Transverse colon (tissue), 4 donors: ENCODE measurements at regions not wholly inside any gene's neighbourhood (a gene's known extent, or its start where the extent isn't known, plus 50 kb on each side); places are given as distances from the start of the nearest gene placed in this dataset.

ENCODE experiments used
- POLR2A ChIP-seq: fragments of 450-650 bp; IDR thresholded peaks from one replicate; pipeline ENCODE4 v1.6.1; 2016; ENCODE audit warnings: antibody characterized with exemption, mild to moderate bottlenecking, moderate library complexity
- POLR2AphosphoS5 ChIP-seq, 3 donors: sonication (generic); formaldehyde crosslinking; IDR thresholded peaks; one replicate each; pipeline ENCODE4 v1.6.1; 2016; ENCODE audit warnings: antibody characterized with exemption in 3 of 3
- TF ChIP-seq, protein P1 (sequence below), 5 experiments: fragments of 200-600 bp in 3 of 5; fragments of 450-650 bp in 2 of 5; sonication (generic) in 3 of 5; IDR thresholded peaks; 1 replicate in 2 of 5; 2 replicates in 3 of 5; pipeline ENCODE4 v1.5.1; 2016 to 2017; ENCODE audit warnings: antibody characterized with exemption in 5 of 5, inconsistent platforms in 3 of 5, mild to moderate bottlenecking in 2 of 5, moderate library complexity in 1 of 5

GRCh38 chr20:43820731-43821330, 93.8 kb upstream of the TOX2 start:
- TF ChIP-seq POLR2A (no peak), POLR2AphosphoS5 (IDR thresholded peaks at IDR 0.05) (no peak)
- TF ChIP-seq, protein P1, sequence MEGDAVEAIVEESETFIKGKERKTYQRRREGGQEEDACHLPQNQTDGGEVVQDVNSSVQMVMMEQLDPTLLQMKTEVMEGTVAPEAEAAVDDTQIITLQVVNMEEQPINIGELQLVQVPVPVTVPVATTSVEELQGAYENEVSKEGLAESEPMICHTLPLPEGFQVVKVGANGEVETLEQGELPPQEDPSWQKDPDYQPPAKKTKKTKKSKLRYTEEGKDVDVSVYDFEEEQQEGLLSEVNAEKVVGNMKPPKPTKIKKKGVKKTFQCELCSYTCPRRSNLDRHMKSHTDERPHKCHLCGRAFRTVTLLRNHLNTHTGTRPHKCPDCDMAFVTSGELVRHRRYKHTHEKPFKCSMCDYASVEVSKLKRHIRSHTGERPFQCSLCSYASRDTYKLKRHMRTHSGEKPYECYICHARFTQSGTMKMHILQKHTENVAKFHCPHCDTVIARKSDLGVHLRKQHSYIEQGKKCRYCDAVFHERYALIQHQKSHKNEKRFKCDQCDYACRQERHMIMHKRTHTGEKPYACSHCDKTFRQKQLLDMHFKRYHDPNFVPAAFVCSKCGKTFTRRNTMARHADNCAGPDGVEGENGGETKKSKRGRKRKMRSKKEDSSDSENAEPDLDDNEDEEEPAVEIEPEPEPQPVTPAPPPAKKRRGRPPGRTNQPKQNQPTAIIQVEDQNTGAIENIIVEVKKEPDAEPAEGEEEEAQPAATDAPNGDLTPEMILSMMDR (IDR thresholded peaks at IDR 0.05): no peak
